ENCODE measurements at regions not wholly inside any gene's neighbourhood (a gene's known extent, or its start where the extent isn't known, plus 50 kb on each side); places are given as distances from the start of the nearest gene placed in this dataset.

GRCh38 chr9:13689925-13690324 lies 410.4 kb upstream of the MPDZ start:
- no peak for TF ChIP-seq CTCF (IDR thresholded peaks at IDR 0.05; ENCODE audit: low read length)
- TF ChIP-seq EZH2 (optimal IDR thresholded peaks at IDR 0.05; ENCODE audit: low read depth, low read length): no peak
- no peak for TF ChIP-seq EZH2phosphoT487 (IDR thresholded peaks at IDR 0.05; ENCODE audit: low read length)
